HFFc6 (cell line): ENCODE measurements at regions not wholly inside any gene's neighbourhood (a gene's known extent, or its start where the extent isn't known, plus 50 kb on each side); places are given as distances from the start of the nearest gene placed in this dataset.
"Not testable (repeated sequence)": the region's sequence is repeated elsewhere in the genome, so short reads cannot be mapped to it uniquely, and the experiment has no call there.

Source experiments
- DNase-seq: peaks from one replicate; pipeline ENCODE4 v3.0.0-alpha.2; 2018
- H3K27ac Mint-ChIP-seq: 2 replicates; pipeline ENCODE4 v1.8.0; 2020; ENCODE audit warnings: mild to moderate bottlenecking, mixed read lengths
- H3K27me3 Mint-ChIP-seq: 2 replicates; pipeline ENCODE4 v1.8.0; 2021; ENCODE audit warnings: mild to moderate bottlenecking, moderate library complexity, mixed read lengths; ENCODE audit not compliant: insufficient read depth
- H3K36me3 Mint-ChIP-seq: 2 replicates; pipeline ENCODE4 v1.8.0; 2021; ENCODE audit warnings: low read depth, mixed read lengths
- H3K4me1 Mint-ChIP-seq: 2 replicates; pipeline ENCODE4 v1.8.0; 2020; ENCODE audit warnings: low read depth, mixed read lengths
- H3K4me3 Mint-ChIP-seq: 2 replicates; pipeline ENCODE4 v1.8.0; 2020; ENCODE audit warnings: mild to moderate bottlenecking, moderate library complexity, mixed read lengths
- H3K9me3 Mint-ChIP-seq: 2 replicates; pipeline ENCODE4 v1.8.0; 2020; ENCODE audit warnings: mild to moderate bottlenecking, mixed read lengths
- CTCF ChIP-seq: fragments of 200-600 bp; sonication (generic); IDR thresholded peaks from 2 replicates; pipeline ENCODE4 v1.5.0; 2021; ENCODE audit warnings: antibody characterized with exemption, mild to moderate bottlenecking

- H3K4me1 Mint-ChIP-seq, result peaks cover 47% of the 10 kb centered on the region
- not testable (repeated sequence) for H3K4me3 Mint-ChIP-seq, H3K27me3 Mint-ChIP-seq, H3K9me3 Mint-ChIP-seq, H3K27ac Mint-ChIP-seq, H3K36me3 Mint-ChIP-seq, DNase-seq
These were observed 83.2 kb upstream of the ARID5B start for GRCh38 chr10:61818251-61818650.

- no peaks in the 10 kb centered on the region for H3K9me3 Mint-ChIP-seq
- peaks cover 2% of the 10 kb centered on the region; the same call in 1 of the 2 replicates for H3K27me3 Mint-ChIP-seq
- peaks cover 53% of the 10 kb centered on the region for H3K4me1 Mint-ChIP-seq
These were observed 82.3 kb upstream of the ARID5B start for GRCh38 chr10:61819208-61819607.

GRCh38 chr10:61821153-61821552, 80.3 kb upstream of the ARID5B start:
- DNase-seq, result no peak
- Mint-ChIP-seq H3K27ac (no peak overlapping the region; the same call in 1 of the 2 replicates), H3K4me1 (peaks cover 62% of the 10 kb centered on the region), H3K36me3 (no peaks in the 10 kb centered on the region), H3K27me3 (no peaks in the 10 kb centered on the region), H3K9me3 (no peaks in the 10 kb centered on the region), H3K4me3 (no peak overlapping the region)
- TF ChIP-seq CTCF, result no peak

More at GRCh38 chr10:61819208-61819607, 82.3 kb upstream of the ARID5B start:
- TF ChIP-seq CTCF, result no peak
- Mint-ChIP-seq H3K36me3 (no peaks in the 10 kb centered on the region), H3K27ac (no peak overlapping the region), H3K4me3 (no peak overlapping the region)
- no peak for DNase-seq

- DNase-seq, result no peak
- Mint-ChIP-seq H3K4me3 (0 out of 2 replicates have a peak overlapping the region, but pooled peaks have one; percentile 3), H3K4me1 (peaks cover 64% of the 10 kb centered on the region), H3K27me3 (no peaks in the 10 kb centered on the region), H3K27ac (0 out of 2 replicates have a peak overlapping the region, but pooled peaks have one; percentile 17), H3K36me3 (no peaks in the 10 kb centered on the region), H3K9me3 (no peaks in the 10 kb centered on the region)
- TF ChIP-seq CTCF, result no peak
These were observed 79.8 kb upstream of the ARID5B start for GRCh38 chr10:61821693-61822092.

GRCh38 chr10:61822096-61822495, 79.4 kb upstream of the ARID5B start:
- TF ChIP-seq CTCF, result no peak
- no peak overlapping the region for H3K4me3 Mint-ChIP-seq
- H3K27ac Mint-ChIP-seq, result 0 out of 2 replicates have a peak overlapping the region, but pooled peaks have one; percentile 17
- H3K36me3 Mint-ChIP-seq, result no peaks in the 10 kb centered on the region
- no peaks in the 10 kb centered on the region for H3K9me3 Mint-ChIP-seq
- H3K4me1 Mint-ChIP-seq, result peaks cover 64% of the 10 kb centered on the region
- DNase-seq, result no peak
- no peaks in the 10 kb centered on the region for H3K27me3 Mint-ChIP-seq

- Mint-ChIP-seq H3K9me3 (no peaks in the 10 kb centered on the region), H3K27me3 (no peaks in the 10 kb centered on the region), H3K36me3 (no peaks in the 10 kb centered on the region), H3K4me1 (peaks cover 62% of the 10 kb centered on the region), H3K27ac (peak overlapping the region; percentile 50), H3K4me3 (no peak overlapping the region)
- DNase-seq, result peak; percentile 83
- no peak for TF ChIP-seq CTCF
These were observed 78.7 kb upstream of the ARID5B start for GRCh38 chr10:61822781-61823230.
